Caco-2 (cell line): ENCODE measurements at regions not wholly inside any gene's neighbourhood (a gene's known extent, or its start where the extent isn't known, plus 50 kb on each side); places are given as distances from the start of the nearest gene placed in this dataset.

Experiments used
- BruUV-seq: library from RNA; stranded (reverse); fragments of 400-500 nt; replicated peaks from 2 replicates; lab custom pipeline; 2021; lab: Mats Ljungman, UMichigan
- CTCF ChIA-PET: fragments of 300-600 bp; sonication (Branson Sonifier 250); formaldehyde crosslinking; loops from one replicate; lab custom pipeline; 2022; ENCODE audit warnings: antibody characterized with exemption; lab: Charles Lee
- POLR2A ChIA-PET: fragments of 300-600 bp; sonication (Branson Sonifier 250); formaldehyde crosslinking; loops from one replicate; lab custom pipeline; 2022; ENCODE audit warnings: antibody characterized with exemption; lab: Charles Lee
- DNase-seq, 2 experiments: peaks; one replicate each; pipeline versions ENCODE4 v3.0.0 to v3.0.0-alpha.2; 2020 to 2022
- H3K27me3 ChIP-seq: replicated peaks from 2 replicates; pipeline ENCODE4 v1.6.0; 2011; ENCODE audit warnings: low read length; ENCODE audit not compliant: control insufficient read depth, insufficient read depth
- H3K36me3 ChIP-seq: 2 replicates; pipeline ENCODE4 v1.5.1; 2011; ENCODE audit warnings: low read length; ENCODE audit not compliant: control insufficient read depth, insufficient read depth
- H3K4me1 ChIP-seq: fragments of 250-450 bp; sonication (Bioruptor Pico); 2 replicates; pipeline ENCODE4 v1.5.1; 2020; ENCODE audit warnings: mild to moderate bottlenecking
- H3K4me3 ChIP-seq: 2 replicates; pipeline ENCODE4 v1.5.1; 2011; ENCODE audit warnings: low read depth, mild to moderate bottlenecking, control low read depth, low read length
- H3K9me3 ChIP-seq: fragments of 250-450 bp; sonication (Bioruptor Pico); 2 replicates; pipeline ENCODE4 v1.5.1; 2020; ENCODE audit warnings: mild to moderate bottlenecking, moderate library complexity
- H3K27ac Mint-ChIP-seq: one replicate; pipeline ENCODE4 v1.8.0; 2022; ENCODE audit warnings: mixed read lengths; ENCODE audit not compliant: unreplicated experiment
- H3K27me3 Mint-ChIP-seq: one replicate; pipeline ENCODE4 v1.8.0; 2022; ENCODE audit warnings: mixed read lengths; ENCODE audit not compliant: insufficient read depth, unreplicated experiment
- H3K36me3 Mint-ChIP-seq: one replicate; pipeline ENCODE4 v1.8.0; 2022; ENCODE audit warnings: mild to moderate bottlenecking, mixed read lengths; ENCODE audit not compliant: insufficient read depth, unreplicated experiment
- H3K4me1 Mint-ChIP-seq: one replicate; pipeline ENCODE4 v1.8.0; 2022; ENCODE audit warnings: low read depth, mixed read lengths; ENCODE audit not compliant: unreplicated experiment
- H3K4me3 Mint-ChIP-seq: one replicate; pipeline ENCODE4 v1.8.0; 2022; ENCODE audit warnings: mild to moderate bottlenecking, moderate library complexity, mixed read lengths; ENCODE audit not compliant: unreplicated experiment
- H3K9me3 Mint-ChIP-seq: one replicate; pipeline ENCODE4 v1.8.0; 2022; ENCODE audit warnings: mixed read lengths; ENCODE audit not compliant: unreplicated experiment
- intact Hi-C: fragments of 100-400 bp; cut with micrococcal nuclease; formaldehyde crosslinking; loops from one replicate; pipeline ENCODE4 v1.10.0; 2022; ENCODE audit not compliant: unreplicated experiment
- TF ChIP-seq, protein P1 (sequence below), 2 experiments: fragments of 200-600 bp in 1 of 2; IDR thresholded peaks; 1 replicate in 1 of 2; 2 replicates in 1 of 2; pipeline versions ENCODE4 v1.5.1 to v1.8.0; 2011 to 2022; ENCODE audit warnings: antibody characterized with exemption in 1 of 2, control low read depth in 1 of 2, inconsistent platforms in 1 of 2, low read depth in 1 of 2, low read length in 1 of 2, mild to moderate bottlenecking in 1 of 2, moderate library complexity in 1 of 2; ENCODE audit not compliant: insufficient read depth in 1 of 2, severe bottlenecking in 1 of 2, unreplicated experiment in 1 of 2

DNA sequence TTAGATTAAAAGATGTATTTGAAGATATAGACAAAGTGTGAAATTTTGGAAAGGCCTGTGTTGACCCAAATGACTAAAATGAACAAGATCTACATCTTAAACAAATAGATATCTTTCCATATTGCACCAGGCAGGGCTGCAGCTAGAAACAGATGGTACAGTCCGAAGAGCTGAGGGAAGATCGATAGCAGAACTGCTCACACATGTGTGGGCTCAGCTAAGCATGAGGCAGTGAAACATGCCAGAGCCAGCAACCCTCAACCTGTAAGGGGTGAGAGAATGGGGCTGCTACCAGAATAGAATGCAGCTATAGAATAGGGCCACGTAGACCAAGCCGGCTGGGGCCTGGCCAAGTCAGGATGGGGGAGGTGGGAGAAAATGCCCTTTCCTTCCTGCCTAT, 87.8 kb downstream of the SLC5A7 start:
- H3K36me3 ChIP-seq, result no peaks in the 10 kb centered on the region
- no peak for DNase-seq
- ChIA-PET POLR2A (no interaction called here), CTCF (no interaction called here)
- no peak overlapping the region for H3K4me3 ChIP-seq
- H3K4me1 ChIP-seq, result no peaks in the 10 kb centered on the region
- H3K4me3 Mint-ChIP-seq, result no peak overlapping the region
- H3K27me3 ChIP-seq, result no peaks in the 10 kb centered on the region
- H3K9me3 Mint-ChIP-seq, result no peaks in the 10 kb centered on the region
- H3K36me3 Mint-ChIP-seq, result no peaks in the 10 kb centered on the region
- no peaks in the 10 kb centered on the region for H3K9me3 ChIP-seq
- H3K27me3 Mint-ChIP-seq, result peaks cover 13% of the 10 kb centered on the region
- TF ChIP-seq, protein P1, sequence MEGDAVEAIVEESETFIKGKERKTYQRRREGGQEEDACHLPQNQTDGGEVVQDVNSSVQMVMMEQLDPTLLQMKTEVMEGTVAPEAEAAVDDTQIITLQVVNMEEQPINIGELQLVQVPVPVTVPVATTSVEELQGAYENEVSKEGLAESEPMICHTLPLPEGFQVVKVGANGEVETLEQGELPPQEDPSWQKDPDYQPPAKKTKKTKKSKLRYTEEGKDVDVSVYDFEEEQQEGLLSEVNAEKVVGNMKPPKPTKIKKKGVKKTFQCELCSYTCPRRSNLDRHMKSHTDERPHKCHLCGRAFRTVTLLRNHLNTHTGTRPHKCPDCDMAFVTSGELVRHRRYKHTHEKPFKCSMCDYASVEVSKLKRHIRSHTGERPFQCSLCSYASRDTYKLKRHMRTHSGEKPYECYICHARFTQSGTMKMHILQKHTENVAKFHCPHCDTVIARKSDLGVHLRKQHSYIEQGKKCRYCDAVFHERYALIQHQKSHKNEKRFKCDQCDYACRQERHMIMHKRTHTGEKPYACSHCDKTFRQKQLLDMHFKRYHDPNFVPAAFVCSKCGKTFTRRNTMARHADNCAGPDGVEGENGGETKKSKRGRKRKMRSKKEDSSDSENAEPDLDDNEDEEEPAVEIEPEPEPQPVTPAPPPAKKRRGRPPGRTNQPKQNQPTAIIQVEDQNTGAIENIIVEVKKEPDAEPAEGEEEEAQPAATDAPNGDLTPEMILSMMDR (IDR thresholded peaks at IDR 0.05; ENCODE audit: insufficient read depth in 1 of 2, low read depth in 1 of 2, low read length in 1 of 2, severe bottlenecking in 1 of 2, unreplicated experiment in 1 of 2), result no peak
- no TSS peak for BruUV-seq
- H3K4me1 Mint-ChIP-seq, result no peaks in the 10 kb centered on the region
- intact Hi-C loops, result no loop called here
- no peak overlapping the region for H3K27ac Mint-ChIP-seq

DNA sequence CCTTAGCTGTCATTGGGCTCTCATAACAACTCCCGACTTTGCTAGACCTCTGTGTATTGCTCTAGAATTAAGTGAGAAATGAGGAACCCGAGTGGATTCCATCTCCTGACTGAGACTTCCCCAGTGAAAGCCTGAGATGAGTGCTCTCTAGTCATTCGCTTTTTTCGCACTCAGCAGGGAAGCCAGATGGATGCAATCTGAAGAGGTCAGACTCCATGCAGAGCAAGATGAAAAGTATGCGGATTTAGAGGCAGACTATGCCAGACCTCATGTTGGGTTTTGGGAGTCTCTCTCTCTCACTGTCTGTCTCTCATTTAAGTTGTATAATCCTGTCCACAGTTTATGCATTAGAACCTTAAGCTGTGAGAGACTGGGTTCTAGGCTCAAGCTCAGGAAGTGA, 88.6 kb downstream of the SLC5A7 start:
- H3K4me3 ChIP-seq, result no peak overlapping the region
- CTCF ChIA-PET, result no interaction called here
- Mint-ChIP-seq H3K4me1 (no peaks in the 10 kb centered on the region), H3K36me3 (no peaks in the 10 kb centered on the region), H3K27ac (no peak overlapping the region), H3K27me3 (peaks cover 13% of the 10 kb centered on the region), H3K9me3 (no peaks in the 10 kb centered on the region), H3K4me3 (no peak overlapping the region)
- intact Hi-C loops, result no loop called here
- POLR2A ChIA-PET, result no interaction called here
- no peaks in the 10 kb centered on the region for H3K4me1 ChIP-seq
- no peak for DNase-seq
- no peaks in the 10 kb centered on the region for H3K36me3 ChIP-seq
- no peaks in the 10 kb centered on the region for H3K27me3 ChIP-seq
- TF ChIP-seq, protein P1 (IDR thresholded peaks at IDR 0.05; ENCODE audit: insufficient read depth in 1 of 2, low read depth in 1 of 2, low read length in 1 of 2, severe bottlenecking in 1 of 2, unreplicated experiment in 1 of 2), result no peak
- no peaks in the 10 kb centered on the region for H3K9me3 ChIP-seq
- BruUV-seq, result no TSS peak

DNA sequence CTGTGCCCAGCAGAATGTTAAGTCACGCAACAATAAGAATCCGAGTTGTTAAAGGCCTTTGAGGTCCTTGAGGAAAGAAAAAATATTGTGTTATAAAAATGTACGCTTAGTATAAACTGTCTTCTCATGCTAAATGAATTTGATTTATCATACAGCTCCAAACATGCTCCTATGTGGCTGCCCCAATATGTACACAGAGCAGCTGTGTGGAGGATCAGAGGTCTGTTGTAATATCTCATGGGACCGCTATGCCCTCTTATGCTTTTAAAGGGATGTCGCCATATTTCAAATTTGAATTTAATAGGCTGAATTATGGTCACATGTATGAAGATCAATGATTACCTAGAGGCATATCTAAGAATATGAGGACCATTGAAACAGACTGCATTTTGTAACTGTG, 90.2 kb downstream of the SLC5A7 start:
- Mint-ChIP-seq H3K36me3 (no peaks in the 10 kb centered on the region), H3K27ac (no peak overlapping the region), H3K4me3 (no peak overlapping the region), H3K9me3 (no peaks in the 10 kb centered on the region), H3K4me1 (no peaks in the 10 kb centered on the region), H3K27me3 (peaks cover 9% of the 10 kb centered on the region)
- ChIA-PET POLR2A (no interaction called here), CTCF (no interaction called here)
- no peaks in the 10 kb centered on the region for H3K9me3 ChIP-seq
- no peak for DNase-seq
- H3K4me3 ChIP-seq, result no peak overlapping the region
- intact Hi-C loops, result no loop called here
- no peaks in the 10 kb centered on the region for H3K4me1 ChIP-seq
- H3K27me3 ChIP-seq, result no peaks in the 10 kb centered on the region
- TF ChIP-seq, protein P1 (IDR thresholded peaks at IDR 0.05; ENCODE audit: insufficient read depth in 1 of 2, low read depth in 1 of 2, low read length in 1 of 2, severe bottlenecking in 1 of 2, unreplicated experiment in 1 of 2), result no peak
- BruUV-seq, result no TSS peak
- H3K36me3 ChIP-seq, result no peaks in the 10 kb centered on the region
